ENCODE measurements at regions not wholly inside any gene's neighbourhood (a gene's known extent, or its start where the extent isn't known, plus 50 kb on each side); places are given as distances from the start of the nearest gene placed in this dataset.

- TF ChIP-seq POLR2AphosphoS5 (IDR thresholded peaks at IDR 0.05; ENCODE audit: low read depth, low read length), result no peak
- no peak for TF ChIP-seq SPI1 (IDR thresholded peaks at IDR 0.05; ENCODE audit: low read depth, low read length)
- no peak for TF ChIP-seq POLR2A (IDR thresholded peaks at IDR 0.05; ENCODE audit: low read depth, low read length)
- TF ChIP-seq TAF1 (IDR thresholded peaks at IDR 0.05; ENCODE audit: low read depth, low read length), result no peak
These were observed 208.6 kb downstream of the BTG1 start for GRCh38 chr12:91937009-91937408.

Data from GM12891 (cell line).